Psoas muscle (tissue), 7 donors: ENCODE measurements at regions not wholly inside any gene's neighbourhood (a gene's known extent, or its start where the extent isn't known, plus 50 kb on each side); places are given as distances from the start of the nearest gene placed in this dataset.

Source experiments
- ATAC-seq, 4 donors: fragments of 200-7000 bp; cut with Tn5 transposase; one replicate each; pipeline ENCODE4 v1.9.1; 2020; ENCODE audit warnings: moderate library complexity in 3 of 4, mild to moderate bottlenecking in 2 of 4
- DNase-seq, 2 donors: peaks; one replicate each; pipeline ENCODE4 v3.0.0-alpha.2; 2020
- H3K27ac ChIP-seq: fragments of 200-600 bp; one replicate; pipeline ENCODE4 v1.8.0; 2022
- H3K27me3 ChIP-seq, 3 donors: fragments of 200-600 bp in 1 of 3; one replicate each; pipeline versions ENCODE4 v1.6.1 to v1.8.0; 2013 to 2022; ENCODE audit warnings: low read length in 2 of 3, mild to moderate bottlenecking in 2 of 3, moderate library complexity in 1 of 3; ENCODE audit not compliant: insufficient read depth in 3 of 3
- H3K36me3 ChIP-seq, 2 donors: fragments of 200-600 bp in 1 of 2; one replicate each; pipeline versions ENCODE4 v1.6.1 to v1.8.0; 2013 to 2022; ENCODE audit warnings: low read depth in 1 of 2, mild to moderate bottlenecking in 1 of 2, moderate library complexity in 1 of 2; ENCODE audit not compliant: insufficient read depth in 1 of 2
- H3K4me1 ChIP-seq: fragments of 200-600 bp; one replicate; pipeline ENCODE4 v1.8.0; 2022
- H3K4me3 ChIP-seq: fragments of 200-600 bp; one replicate; pipeline ENCODE4 v1.8.0; 2022; ENCODE audit warnings: mild to moderate bottlenecking
- H3K9me3 ChIP-seq: fragments of 200-600 bp; one replicate; pipeline ENCODE4 v1.8.0; 2022
- CTCF ChIP-seq: fragments of 200-600 bp; IDR thresholded peaks from one replicate; pipeline ENCODE4 v1.8.0; 2022; ENCODE audit warnings: antibody characterized with exemption
- WGBS, 3 donors: extraction: QIAGEN DNeasy Blood & Tissue Kit; methylation state at CpG; one replicate each; pipeline versions ENCODE4 v1.1.6 to v1.1.7; 2013; 5-methylcytosine and 5-hydroxymethylcytosine counted together
- intact Hi-C, 2 donors: fragments of 100-400 bp; cut with DNase I; formaldehyde crosslinking; loops; one replicate each; pipeline versions ENCODE4 v1.11.0 to v1.14.2; 2022
- donor health status: healthy with polysubstance abuse.
- donor health status: DM: no; HTN: no; CAD: no; lungs with moderate emphysema.
- donor health status: Bipolar disorder and iron deficiency.
- donor health status: healthy.
- donor health status: DM: yes; HTN: yes; CAD: no.
- donor health status: DM: no; HTN: no; CAD: no.
- donor health status: DM: yes; HTN: yes; CAD: no.

GRCh38 chr12:127411166-127411915, 855.6 kb upstream of the TMEM132C start:
- intact Hi-C loops = no loop called here
- no peaks in the 10 kb centered on the region for H3K27me3 ChIP-seq
- no peaks in the 10 kb centered on the region for H3K9me3 ChIP-seq
- TF ChIP-seq CTCF = no peak
- H3K4me3 ChIP-seq = no peak overlapping the region
- no peaks in the 10 kb centered on the region for H3K36me3 ChIP-seq
- ATAC-seq = no peak
- no peak overlapping the region for H3K27ac ChIP-seq
- no peaks in the 10 kb centered on the region for H3K4me1 ChIP-seq
- DNase-seq = no peak
- 87 to 89% (median 87%) methylated on average over 7 of the region's 7 CpGs for WGBS, 3 donors

GRCh38 chr12:127411981-127412380, 855.0 kb upstream of the TMEM132C start:
- intact Hi-C loops = no loop called here
- DNase-seq (no peak), ATAC-seq (no peak)
- Histone ChIP-seq H3K27me3 (no peaks in the 10 kb centered on the region), H3K4me1 (no peaks in the 10 kb centered on the region), H3K27ac (no peak overlapping the region), H3K36me3 (no peaks in the 10 kb centered on the region), H3K4me3 (no peak overlapping the region), H3K9me3 (no peaks in the 10 kb centered on the region)
- 90 to 95% (median 94%) methylated on average over 11 of the region's 11 CpGs for WGBS, 3 donors
- TF ChIP-seq CTCF = no peak

- H3K9me3 ChIP-seq = no peaks in the 10 kb centered on the region
- ATAC-seq (no peak), DNase-seq (no peak)
- H3K27me3 ChIP-seq = no peaks in the 10 kb centered on the region
- WGBS, 3 donors = 41 to 54% (median 42%) methylated on average over 4 of the region's 4 CpGs
- no peak overlapping the region for H3K27ac ChIP-seq
- H3K4me1 ChIP-seq = no peaks in the 10 kb centered on the region
- TF ChIP-seq CTCF = no peak
- intact Hi-C loops = no loop called here
- no peaks in the 10 kb centered on the region for H3K36me3 ChIP-seq
- no peak overlapping the region for H3K4me3 ChIP-seq
These were observed 854.1 kb upstream of the TMEM132C start for GRCh38 chr12:127412866-127413265.

GRCh38 chr12:127414186-127414585, 852.8 kb upstream of the TMEM132C start:
- Histone ChIP-seq H3K4me3 (no peak overlapping the region), H3K27ac (no peak overlapping the region), H3K9me3 (no peaks in the 10 kb centered on the region), H3K27me3 (no peaks in the 10 kb centered on the region), H3K36me3 (no peaks in the 10 kb centered on the region), H3K4me1 (no peaks in the 10 kb centered on the region)
- DNase-seq (no peak), ATAC-seq (no peak)
- TF ChIP-seq CTCF = no peak
- intact Hi-C loops = no loop called here
- 67 to 81% (median 70%) methylated on average over 8 of the region's 8 CpGs for WGBS, 3 donors

GRCh38 chr12:127414636-127415035, 852.3 kb upstream of the TMEM132C start:
- H3K36me3 ChIP-seq = no peaks in the 10 kb centered on the region
- H3K9me3 ChIP-seq = no peaks in the 10 kb centered on the region
- TF ChIP-seq CTCF = no peak
- no peak overlapping the region for H3K27ac ChIP-seq
- ATAC-seq (no peak), DNase-seq (no peak)
- 85 to 96% (median 93%) methylated on average over 2 of the region's 2 CpGs for WGBS, 3 donors
- intact Hi-C loops = no loop called here
- H3K4me1 ChIP-seq = no peaks in the 10 kb centered on the region
- H3K4me3 ChIP-seq = no peak overlapping the region
- no peaks in the 10 kb centered on the region for H3K27me3 ChIP-seq
